ENCODE measurements at regions not wholly inside any gene's neighbourhood (a gene's known extent, or its start where the extent isn't known, plus 50 kb on each side); places are given as distances from the start of the nearest gene placed in this dataset.

- no peak overlapping the region for H2BK15ac ChIP-seq (ENCODE audit: low read depth, low read length)
- TF ChIP-seq RCOR1 (IDR thresholded peaks at IDR 0.05; ENCODE audit: insufficient replicate concordance, low read length) (no peak), BHLHE40 (IDR thresholded peaks at IDR 0.05; ENCODE audit: low read depth, low read length) (no peak), MAFK (IDR thresholded peaks at IDR 0.05; ENCODE audit: low read depth, low read length) (no peak), MAZ (IDR thresholded peaks at IDR 0.05; ENCODE audit: borderline replicate concordance, low read depth, low read length) (no peak), CEBPB (IDR thresholded peaks at IDR 0.05; ENCODE audit: low read depth, low read length) (no peak), NFE2L2 (IDR thresholded peaks at IDR 0.05; ENCODE audit: low read depth, low read length) (no peak)
- TF ChIP-seq, protein P1, sequence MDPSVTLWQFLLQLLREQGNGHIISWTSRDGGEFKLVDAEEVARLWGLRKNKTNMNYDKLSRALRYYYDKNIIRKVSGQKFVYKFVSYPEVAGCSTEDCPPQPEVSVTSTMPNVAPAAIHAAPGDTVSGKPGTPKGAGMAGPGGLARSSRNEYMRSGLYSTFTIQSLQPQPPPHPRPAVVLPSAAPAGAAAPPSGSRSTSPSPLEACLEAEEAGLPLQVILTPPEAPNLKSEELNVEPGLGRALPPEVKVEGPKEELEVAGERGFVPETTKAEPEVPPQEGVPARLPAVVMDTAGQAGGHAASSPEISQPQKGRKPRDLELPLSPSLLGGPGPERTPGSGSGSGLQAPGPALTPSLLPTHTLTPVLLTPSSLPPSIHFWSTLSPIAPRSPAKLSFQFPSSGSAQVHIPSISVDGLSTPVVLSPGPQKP (IDR thresholded peaks at IDR 0.05; ENCODE audit: borderline replicate concordance, low read depth, low read length), result no peak
- no peaks in the 10 kb centered on the region for H3K4me1 ChIP-seq (ENCODE audit: control insufficient read depth, insufficient read depth, low read length)
- no peak overlapping the region for H4K5ac ChIP-seq (ENCODE audit: low read depth, low read length)
- no peaks in the 10 kb centered on the region for H3K36me3 ChIP-seq (ENCODE audit: control insufficient read depth, insufficient read depth, low read length)
- no peaks in the 10 kb centered on the region for H3K9me1 ChIP-seq (ENCODE audit: insufficient read depth, low read length)
- no peak for DNase-seq
- dilution Hi-C loops (cut with HindIII; ENCODE audit: low sequenced_read_pairs, unreplicated experiment) (no loop called here), intact Hi-C loops (cut with micrococcal nuclease) (no loop called here), in situ Hi-C loops (cut with MboI; ENCODE audit: low sequenced_read_pairs) (no loop called here)
- H3K14ac ChIP-seq (replicated peaks; ENCODE audit: low read depth, low read length), result no peak overlapping the region
- H3K27me3 ChIP-seq (ENCODE audit: control insufficient read depth, insufficient read depth, low read length), result peaks cover 16% of the 10 kb centered on the region
- H4K20me1 ChIP-seq (ENCODE audit: insufficient read depth, low read length), result no peaks in the 10 kb centered on the region
- BruUV-seq (replicated peaks), result no TSS peak
- H4K91ac ChIP-seq (ENCODE audit: insufficient read depth, low read depth, low read length), result no peak overlapping the region
- no peak overlapping the region for H2AK5ac ChIP-seq (ENCODE audit: low read depth, low read length)
- ChIA-PET POLR2A (ENCODE audit: unreplicated experiment) (no interaction called here), CTCF (no interaction called here)
- no peak overlapping the region for H3K56ac ChIP-seq (ENCODE audit: extremely low read depth, insufficient read depth, low read length)
- WGBS, 2 experiments (ENCODE audit: extremely low coverage in 2 of 2, insufficient read length in 1 of 2), result no CpG with 5 or more reads among the region's 1 CpG
- no peak overlapping the region for H2AFZ ChIP-seq (replicated peaks; ENCODE audit: low read length, poor library complexity)
- H2BK20ac ChIP-seq (ENCODE audit: low read depth, low read length), result no peak overlapping the region
- H3K79me1 ChIP-seq (ENCODE audit: low read depth in 1 of 2, low read length in 2 of 2), result no peaks in the 10 kb centered on the region
- no peak overlapping the region for H3K9ac ChIP-seq (ENCODE audit: low read depth, low read length)
- H3K4me3 ChIP-seq (ENCODE audit: insufficient read depth, low read depth, low read length), result no peak overlapping the region
- H3K4me2 ChIP-seq (ENCODE audit: low read depth, low read length), result no peak overlapping the region
- no peak overlapping the region for H2BK5ac ChIP-seq (ENCODE audit: low read depth, low read length, poor library complexity, severe bottlenecking)
- H3K9me3 ChIP-seq (ENCODE audit: control insufficient read depth, insufficient read depth, low read length), result no peaks in the 10 kb centered on the region
- H4K8ac ChIP-seq (ENCODE audit: low read depth in 2 of 2, low read length in 2 of 2), result no peak overlapping the region
- no peak overlapping the region for H3K23ac ChIP-seq (ENCODE audit: low read depth, low read length)
- ATAC-seq (ENCODE audit: low read depth), result no peak
- no peak overlapping the region for H3K4ac ChIP-seq (ENCODE audit: low read depth, low read length)
- H2BK120ac ChIP-seq (ENCODE audit: low read depth, low read length), result no peak overlapping the region
- H2AK9ac ChIP-seq (replicated peaks; ENCODE audit: low read depth, low read length, poor library complexity), result no peak overlapping the region
- H3K27ac ChIP-seq (ENCODE audit: insufficient read depth, low read length), result no peak overlapping the region
- no peak overlapping the region for H3K18ac ChIP-seq (ENCODE audit: low read depth, low read length)
Observed at GRCh38 chr5:72045692-72046091, 61.6 kb upstream of the MAP1B start.

Data from IMR-90 (cell line).